GM23338 (cell line): ENCODE measurements at regions not wholly inside any gene's neighbourhood (a gene's known extent, or its start where the extent isn't known, plus 50 kb on each side); places are given as distances from the start of the nearest gene placed in this dataset.

ENCODE experiments used
- ATAC-seq: fragments of 200-7000 bp; cut with Tn5 transposase; 3 replicates; pipeline ENCODE4 v1.9.1; 2020
- DNase-seq: peaks from one replicate; pipeline ENCODE4 v3.0.0-alpha.2; 2015; ENCODE audit warnings: low spot score
- H2AFZ ChIP-seq: fragments of 200-600 bp; sonication (generic); 2 replicates; pipeline ENCODE4 v1.8.0; 2016; ENCODE audit warnings: antibody characterized with exemption, mild to moderate bottlenecking, moderate library complexity
- H3F3A ChIP-seq: fragments of 200-600 bp; sonication (generic); replicated peaks from 2 replicates; pipeline ENCODE4 v1.8.0; 2017; ENCODE audit warnings: antibody characterized with exemption, mixed run types, low read depth
- H3K27ac ChIP-seq: fragments of 200-600 bp; sonication (generic); 2 replicates; pipeline ENCODE4 v1.6.1; 2016; ENCODE audit warnings: low read depth
- H3K27me3 ChIP-seq: fragments of 200-600 bp; sonication (generic); 2 replicates; pipeline ENCODE4 v1.8.0; 2016; ENCODE audit warnings: mild to moderate bottlenecking, mixed run types, moderate library complexity; ENCODE audit not compliant: insufficient read depth
- H3K36me3 ChIP-seq: fragments of 200-600 bp; sonication (generic); 2 replicates; pipeline ENCODE4 v1.8.0; 2016; ENCODE audit warnings: mild to moderate bottlenecking; ENCODE audit not compliant: insufficient read depth
- H3K4me1 ChIP-seq: fragments of 200-600 bp; sonication (generic); 2 replicates; pipeline ENCODE4 v1.8.0; 2016; ENCODE audit warnings: mild to moderate bottlenecking, moderate library complexity; ENCODE audit not compliant: insufficient read depth
- H3K4me2 ChIP-seq: fragments of 200-600 bp; sonication (generic); 2 replicates; pipeline ENCODE4 v1.7.1; 2017; ENCODE audit warnings: mixed run types
- H3K4me3 ChIP-seq: fragments of 200-600 bp; sonication (generic); 2 replicates; pipeline ENCODE4 v1.6.1; 2016; ENCODE audit warnings: mixed run types
- H3K79me2 ChIP-seq: fragments of 200-600 bp; sonication (generic); replicated peaks from 2 replicates; pipeline ENCODE4 v1.8.0; 2017; ENCODE audit warnings: mild to moderate bottlenecking; ENCODE audit not compliant: insufficient read depth
- H3K9me2 ChIP-seq: fragments of 200-600 bp; sonication (generic); 2 replicates; pipeline ENCODE4 v1.8.0; 2017; ENCODE audit not compliant: insufficient read depth
- H4K20me1 ChIP-seq: fragments of 200-600 bp; sonication (generic); replicated peaks from 2 replicates; pipeline ENCODE4 v1.8.0; 2017; ENCODE audit warnings: mild to moderate bottlenecking; ENCODE audit not compliant: insufficient read depth
- H3K27ac Mint-ChIP-seq: 2 replicates; pipeline ENCODE4 v1.8.0; 2020; ENCODE audit warnings: inconsistent platforms, mild to moderate bottlenecking, moderate library complexity, mixed read lengths
- H3K27me3 Mint-ChIP-seq: 3 replicates; pipeline ENCODE4 v1.8.0; 2022; ENCODE audit warnings: low read depth, mild to moderate bottlenecking, moderate library complexity, mixed read lengths, inconsistent platforms; ENCODE audit not compliant: insufficient read depth, poor library complexity
- H3K36me3 Mint-ChIP-seq: 3 replicates; pipeline ENCODE4 v1.8.0; 2021; ENCODE audit warnings: low read depth, mild to moderate bottlenecking, inconsistent platforms, moderate library complexity, mixed read lengths
- H3K4me1 Mint-ChIP-seq: 3 replicates; pipeline ENCODE4 v1.8.0; 2020; ENCODE audit warnings: mild to moderate bottlenecking, inconsistent platforms, mixed read lengths
- H3K4me3 Mint-ChIP-seq: 3 replicates; pipeline ENCODE4 v1.8.0; 2021; ENCODE audit warnings: moderate library complexity, mild to moderate bottlenecking, inconsistent platforms, mixed read lengths
- H3K9me3 Mint-ChIP-seq: 3 replicates; pipeline ENCODE4 v1.8.0; 2020; ENCODE audit warnings: moderate library complexity, mild to moderate bottlenecking, inconsistent platforms, mixed read lengths
- CREB1 ChIP-seq: fragments of 250-450 bp; sonication (Bioruptor Pico); IDR thresholded peaks from 2 replicates; pipeline ENCODE4 v1.5.0; 2020; ENCODE audit warnings: low read depth, mild to moderate bottlenecking, moderate library complexity
- EZH2phosphoT487 ChIP-seq: fragments of 200-600 bp; sonication (generic); IDR thresholded peaks from one replicate; pipeline ENCODE4 v1.8.1; 2018; ENCODE audit warnings: antibody characterized with exemption; ENCODE audit not compliant: unreplicated experiment
- NANOG ChIP-seq: IDR thresholded peaks from 2 replicates; pipeline ENCODE4 v1.6.1; 2016; ENCODE audit warnings: antibody characterized with exemption, borderline replicate concordance
- POLR2AphosphoS5 ChIP-seq: IDR thresholded peaks from 2 replicates; pipeline ENCODE4 v1.6.1; 2016; ENCODE audit warnings: antibody characterized with exemption, low read depth
- ZNF114 ChIP-seq: fragments of 250-450 bp; sonication (Bioruptor Pico); IDR thresholded peaks from 2 replicates; pipeline ENCODE4 v1.5.0; 2020; ENCODE audit warnings: mild to moderate bottlenecking, moderate library complexity
- TF ChIP-seq, protein P1 (sequence below), 2 experiments: fragments of 200-600 bp in 1 of 2; sonication (generic) in 1 of 2; conservative IDR thresholded peaks; 2 replicates each; pipeline versions ENCODE4 v1.5.1 to v1.6.1; 2016 to 2017; ENCODE audit warnings: antibody characterized with exemption in 2 of 2, low read depth in 2 of 2, mild to moderate bottlenecking in 2 of 2, moderate library complexity in 1 of 2
- TF ChIP-seq, protein P2 (sequence below): IDR thresholded peaks from 2 replicates; pipeline ENCODE4 v1.6.1; 2016; ENCODE audit warnings: antibody characterized with exemption

- TF ChIP-seq, protein P1, sequence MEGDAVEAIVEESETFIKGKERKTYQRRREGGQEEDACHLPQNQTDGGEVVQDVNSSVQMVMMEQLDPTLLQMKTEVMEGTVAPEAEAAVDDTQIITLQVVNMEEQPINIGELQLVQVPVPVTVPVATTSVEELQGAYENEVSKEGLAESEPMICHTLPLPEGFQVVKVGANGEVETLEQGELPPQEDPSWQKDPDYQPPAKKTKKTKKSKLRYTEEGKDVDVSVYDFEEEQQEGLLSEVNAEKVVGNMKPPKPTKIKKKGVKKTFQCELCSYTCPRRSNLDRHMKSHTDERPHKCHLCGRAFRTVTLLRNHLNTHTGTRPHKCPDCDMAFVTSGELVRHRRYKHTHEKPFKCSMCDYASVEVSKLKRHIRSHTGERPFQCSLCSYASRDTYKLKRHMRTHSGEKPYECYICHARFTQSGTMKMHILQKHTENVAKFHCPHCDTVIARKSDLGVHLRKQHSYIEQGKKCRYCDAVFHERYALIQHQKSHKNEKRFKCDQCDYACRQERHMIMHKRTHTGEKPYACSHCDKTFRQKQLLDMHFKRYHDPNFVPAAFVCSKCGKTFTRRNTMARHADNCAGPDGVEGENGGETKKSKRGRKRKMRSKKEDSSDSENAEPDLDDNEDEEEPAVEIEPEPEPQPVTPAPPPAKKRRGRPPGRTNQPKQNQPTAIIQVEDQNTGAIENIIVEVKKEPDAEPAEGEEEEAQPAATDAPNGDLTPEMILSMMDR (conservative IDR thresholded peaks at IDR 0.05; ENCODE audit: low read depth in 2 of 2), result peak; percentile 96 to 99
- no peak for TF ChIP-seq ZNF114 (CRISPR knock-in tag)
- ATAC-seq (peak; percentile 92), DNase-seq (peak; percentile 75)
- Histone ChIP-seq H3K79me2 (no peaks in the 10 kb centered on the region), H3K4me1 (peaks cover 3% of the 10 kb centered on the region; the same call in 1 of the 2 replicates), H3F3A (no peaks in the 10 kb centered on the region), H3K9me2 (no peaks in the 10 kb centered on the region), H3K4me3 (no peak overlapping the region), H3K4me2 (peak overlapping the region; percentile 40; the same call in 1 of the 2 replicates), H3K27me3 (no peaks in the 10 kb centered on the region), H3K36me3 (no peaks in the 10 kb centered on the region), H2AFZ (no peak overlapping the region), H3K27ac (no peak overlapping the region), H4K20me1 (no peaks in the 10 kb centered on the region)
- no peaks in the 10 kb centered on the region for H3K9me3 Mint-ChIP-seq
- H3K4me1 Mint-ChIP-seq, result peaks cover 15% of the 10 kb centered on the region
- no peaks in the 10 kb centered on the region for H3K36me3 Mint-ChIP-seq
- peaks cover 2% of the 10 kb centered on the region for H3K27me3 Mint-ChIP-seq
- H3K4me3 Mint-ChIP-seq, result no peak overlapping the region
- no peak overlapping the region for H3K27ac Mint-ChIP-seq
Observed at GRCh38 chr13:107205318-107206104, 637.6 kb upstream of the ARGLU1 start.

GRCh38 chr13:107203146-107203847 is 635.4 kb upstream of the ARGLU1 start:
- Histone ChIP-seq H3K4me3 (no peak overlapping the region), H2AFZ (no peak overlapping the region), H3K9me2 (no peaks in the 10 kb centered on the region), H3K27ac (no peak overlapping the region), H3K36me3 (no peaks in the 10 kb centered on the region), H4K20me1 (no peaks in the 10 kb centered on the region), H3F3A (no peaks in the 10 kb centered on the region), H3K27me3 (no peaks in the 10 kb centered on the region), H3K79me2 (no peaks in the 10 kb centered on the region), H3K4me1 (peaks cover 3% of the 10 kb centered on the region; the same call in 1 of the 2 replicates), H3K4me2 (no peak overlapping the region)
- Mint-ChIP-seq H3K4me1 (peaks cover 17% of the 10 kb centered on the region), H3K27ac (no peak overlapping the region), H3K9me3 (no peaks in the 10 kb centered on the region), H3K4me3 (no peak overlapping the region), H3K36me3 (no peaks in the 10 kb centered on the region), H3K27me3 (peaks cover 2% of the 10 kb centered on the region)
- peak; percentile 86 for ATAC-seq
- peak; percentile 82 for DNase-seq
- TF ChIP-seq CREB1 (CRISPR knock-in tag) (peak; percentile 27; the same call in 1 of the 2 replicates), POLR2AphosphoS5 (no peak), ZNF114 (CRISPR knock-in tag) (no peak), NANOG (no peak), EZH2phosphoT487 (no peak)
- TF ChIP-seq, protein P2, sequence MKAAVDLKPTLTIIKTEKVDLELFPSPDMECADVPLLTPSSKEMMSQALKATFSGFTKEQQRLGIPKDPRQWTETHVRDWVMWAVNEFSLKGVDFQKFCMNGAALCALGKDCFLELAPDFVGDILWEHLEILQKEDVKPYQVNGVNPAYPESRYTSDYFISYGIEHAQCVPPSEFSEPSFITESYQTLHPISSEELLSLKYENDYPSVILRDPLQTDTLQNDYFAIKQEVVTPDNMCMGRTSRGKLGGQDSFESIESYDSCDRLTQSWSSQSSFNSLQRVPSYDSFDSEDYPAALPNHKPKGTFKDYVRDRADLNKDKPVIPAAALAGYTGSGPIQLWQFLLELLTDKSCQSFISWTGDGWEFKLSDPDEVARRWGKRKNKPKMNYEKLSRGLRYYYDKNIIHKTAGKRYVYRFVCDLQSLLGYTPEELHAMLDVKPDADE, result no peak
- TF ChIP-seq, protein P1 (conservative IDR thresholded peaks at IDR 0.05; ENCODE audit: low read depth in 2 of 2), result peak; percentile 73 to 80
